DND-41 (cell line): ENCODE measurements at regions not wholly inside any gene's neighbourhood (a gene's known extent, or its start where the extent isn't known, plus 50 kb on each side); places are given as distances from the start of the nearest gene placed in this dataset.

Source experiments
- EZH2 ChIP-seq: IDR thresholded peaks from 3 replicates; pipeline ENCODE4 v1.6.1; 2012; ENCODE audit warnings: borderline replicate concordance, low read depth, mild to moderate bottlenecking, moderate library complexity, low read length, inconsistent platforms; ENCODE audit not compliant: severe bottlenecking
- TF ChIP-seq, protein P1 (sequence below): IDR thresholded peaks from 2 replicates; pipeline ENCODE4 v1.5.1; 2012; ENCODE audit warnings: borderline replicate concordance, low read length, moderate library complexity, mild to moderate bottlenecking; ENCODE audit not compliant: poor library complexity, severe bottlenecking; ENCODE audit errors: extremely low read depth

DNA sequence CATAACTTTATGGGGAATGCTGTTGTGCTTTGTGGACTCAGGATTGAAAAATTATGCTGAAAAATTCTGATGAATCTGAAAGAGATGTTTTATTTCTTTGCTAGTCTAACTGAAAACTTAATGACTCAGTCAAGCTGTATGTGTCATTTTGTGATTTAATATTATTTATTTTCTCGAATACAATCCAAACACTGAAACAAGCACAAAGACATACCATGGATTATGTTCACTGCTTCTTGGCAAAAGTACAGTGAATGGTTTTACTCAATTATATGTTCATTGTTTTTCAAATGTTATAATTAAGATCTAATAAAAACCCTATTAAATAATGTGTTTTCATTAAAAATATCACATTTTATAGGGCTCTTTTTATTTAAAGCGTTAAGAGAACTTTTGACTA lies 330.6 kb upstream of the EPHA7 start:
- TF ChIP-seq, protein P1, sequence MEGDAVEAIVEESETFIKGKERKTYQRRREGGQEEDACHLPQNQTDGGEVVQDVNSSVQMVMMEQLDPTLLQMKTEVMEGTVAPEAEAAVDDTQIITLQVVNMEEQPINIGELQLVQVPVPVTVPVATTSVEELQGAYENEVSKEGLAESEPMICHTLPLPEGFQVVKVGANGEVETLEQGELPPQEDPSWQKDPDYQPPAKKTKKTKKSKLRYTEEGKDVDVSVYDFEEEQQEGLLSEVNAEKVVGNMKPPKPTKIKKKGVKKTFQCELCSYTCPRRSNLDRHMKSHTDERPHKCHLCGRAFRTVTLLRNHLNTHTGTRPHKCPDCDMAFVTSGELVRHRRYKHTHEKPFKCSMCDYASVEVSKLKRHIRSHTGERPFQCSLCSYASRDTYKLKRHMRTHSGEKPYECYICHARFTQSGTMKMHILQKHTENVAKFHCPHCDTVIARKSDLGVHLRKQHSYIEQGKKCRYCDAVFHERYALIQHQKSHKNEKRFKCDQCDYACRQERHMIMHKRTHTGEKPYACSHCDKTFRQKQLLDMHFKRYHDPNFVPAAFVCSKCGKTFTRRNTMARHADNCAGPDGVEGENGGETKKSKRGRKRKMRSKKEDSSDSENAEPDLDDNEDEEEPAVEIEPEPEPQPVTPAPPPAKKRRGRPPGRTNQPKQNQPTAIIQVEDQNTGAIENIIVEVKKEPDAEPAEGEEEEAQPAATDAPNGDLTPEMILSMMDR = no peak
- no peak for TF ChIP-seq EZH2
